Activated CD4-positive, alpha-beta T cell treated with anti-CD3 and anti-CD28 coated beads, Interleukin-2, amount 10 ng/mL, durations not matched to agents 7 days and 5 days (primary cell): ENCODE measurements at regions not wholly inside any gene's neighbourhood (a gene's known extent, or its start where the extent isn't known, plus 50 kb on each side); places are given as distances from the start of the nearest gene placed in this dataset.

ENCODE experiments used
- CTCF ChIA-PET: fragments of 350-600 bp; sonication (Branson Sonifier 250); formaldehyde crosslinking; loops from one replicate; lab custom pipeline; 2021; ENCODE audit warnings: antibody characterized with exemption; lab: Charles Lee
- POLR2A ChIA-PET: fragments of 350-600 bp; sonication (Branson Sonifier 250); formaldehyde crosslinking; loops from one replicate; lab custom pipeline; 2021; ENCODE audit warnings: antibody characterized with exemption; lab: Charles Lee
- DNase-seq: peaks from one replicate; pipeline ENCODE4 v3.0.0-alpha.2; 2020
- H3K27ac Mint-ChIP-seq: one replicate; pipeline ENCODE4 v1.8.0; 2021; ENCODE audit warnings: mild to moderate bottlenecking, moderate library complexity, mixed read lengths
- H3K27me3 Mint-ChIP-seq: one replicate; pipeline ENCODE4 v1.8.0; 2021; ENCODE audit warnings: mixed read lengths
- H3K36me3 Mint-ChIP-seq: one replicate; pipeline ENCODE4 v1.8.0; 2021; ENCODE audit warnings: low read depth, mixed read lengths
- H3K4me1 Mint-ChIP-seq: one replicate; pipeline ENCODE4 v1.8.0; 2021; ENCODE audit warnings: mixed read lengths
- H3K4me3 Mint-ChIP-seq: one replicate; pipeline ENCODE4 v1.8.0; 2021; ENCODE audit warnings: mild to moderate bottlenecking, moderate library complexity, mixed read lengths
- H3K9me3 Mint-ChIP-seq: one replicate; pipeline ENCODE4 v1.8.0; 2021; ENCODE audit warnings: mixed read lengths

DNA sequence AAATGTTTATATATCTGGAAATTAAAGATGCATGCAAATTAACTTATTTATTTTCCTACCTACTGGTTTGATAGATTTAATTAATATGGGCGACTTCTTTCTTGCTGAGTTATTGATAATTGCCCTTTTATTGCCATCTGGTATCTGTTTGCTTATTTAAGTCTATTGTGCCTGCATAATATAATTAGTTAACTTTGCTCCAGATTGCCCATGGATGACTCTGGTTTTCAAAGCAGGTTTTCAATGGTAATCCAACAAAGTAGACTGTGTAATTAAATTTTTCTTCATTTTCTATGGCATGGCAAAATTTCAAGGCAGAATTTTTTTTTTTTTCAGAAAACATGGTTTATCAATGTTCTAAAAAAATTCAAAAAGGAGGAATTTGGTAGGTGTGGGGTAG lies 1092.0 kb downstream of the GRIK2 start:
- Mint-ChIP-seq H3K27me3 (no peaks in the 10 kb centered on the region), H3K4me3 (no peak overlapping the region), H3K27ac (no peak overlapping the region), H3K4me1 (no peaks in the 10 kb centered on the region), H3K36me3 (no peaks in the 10 kb centered on the region), H3K9me3 (peaks cover 9% of the 10 kb centered on the region)
- POLR2A ChIA-PET: no interaction called here
- CTCF ChIA-PET: no interaction called here
- DNase-seq: no peak

DNA sequence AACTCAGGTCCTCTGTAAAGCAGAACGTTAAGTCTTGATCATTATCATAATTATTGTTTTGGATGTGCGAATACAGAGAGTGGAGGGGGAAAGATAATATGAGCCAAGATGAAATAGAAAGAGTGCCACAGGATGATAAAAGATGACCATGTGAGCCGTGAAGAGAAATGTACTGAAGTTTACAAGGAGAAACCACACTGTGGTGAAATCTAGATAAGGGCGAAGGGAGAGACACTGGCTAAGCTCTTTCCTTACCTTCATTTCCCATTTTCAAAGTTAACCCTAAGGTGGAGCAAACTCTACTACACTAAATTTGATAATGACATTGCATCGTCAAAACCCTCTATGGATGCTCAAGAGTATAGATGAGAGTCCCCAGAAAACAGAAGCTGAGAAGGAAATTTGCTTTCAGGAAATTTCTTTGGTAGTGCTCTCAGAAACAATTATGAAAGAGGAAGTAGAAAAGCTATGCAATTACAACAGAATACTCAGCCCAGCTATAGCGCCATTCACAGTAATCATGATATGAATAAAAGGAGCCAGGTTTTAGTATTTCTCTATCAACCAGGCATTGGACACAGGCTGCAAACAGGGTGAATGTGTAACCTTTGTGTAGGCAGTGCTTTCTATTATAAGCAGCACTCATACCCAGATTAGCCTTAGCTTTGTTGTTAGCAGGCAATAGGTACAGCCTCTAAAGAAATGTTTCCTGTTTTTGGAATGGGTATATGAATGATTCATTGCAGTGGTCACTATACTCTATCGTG lies 1080.7 kb downstream of the GRIK2 start:
- Mint-ChIP-seq H3K9me3 (no peaks in the 10 kb centered on the region), H3K4me1 (no peaks in the 10 kb centered on the region), H3K27me3 (no peaks in the 10 kb centered on the region), H3K4me3 (no peak overlapping the region), H3K36me3 (no peaks in the 10 kb centered on the region), H3K27ac (no peak overlapping the region)
- no peak for DNase-seq
- CTCF ChIA-PET: interaction anchor here (0.6 kb wide), 1 partner anchor 36 kb away, joined by 3 read pairs; no protein-coding TSS in a partner anchor
- POLR2A ChIA-PET: no interaction called here

DNA sequence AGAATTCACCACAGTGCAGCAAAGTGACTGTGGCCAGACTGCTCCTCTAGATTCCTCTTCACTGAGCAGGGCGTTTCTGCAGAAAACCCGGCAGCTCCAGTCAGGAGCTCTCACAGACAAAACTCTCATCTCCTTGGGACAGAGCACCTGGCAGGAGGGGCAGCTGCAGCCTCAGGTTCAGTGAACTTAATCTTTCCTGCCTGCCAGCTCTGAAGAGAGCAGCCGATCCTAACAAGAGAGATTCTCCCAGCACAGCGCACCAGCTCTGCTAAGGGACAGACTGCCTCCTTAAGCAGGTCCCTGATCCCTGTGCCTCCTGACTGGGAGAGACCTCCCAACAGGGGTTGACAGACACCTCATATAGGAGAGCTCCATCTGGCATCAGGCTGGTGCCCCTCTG lies 1065.5 kb downstream of the GRIK2 start:
- H3K27me3 Mint-ChIP-seq: no peaks in the 10 kb centered on the region
- H3K27ac Mint-ChIP-seq: no peak overlapping the region
- no peaks in the 10 kb centered on the region for H3K36me3 Mint-ChIP-seq
- no peak overlapping the region for H3K4me3 Mint-ChIP-seq
- POLR2A ChIA-PET: no interaction called here
- no peaks in the 10 kb centered on the region for H3K4me1 Mint-ChIP-seq
- CTCF ChIA-PET: no interaction called here
- peaks cover 2% of the 10 kb centered on the region for H3K9me3 Mint-ChIP-seq
- no peak for DNase-seq

DNA sequence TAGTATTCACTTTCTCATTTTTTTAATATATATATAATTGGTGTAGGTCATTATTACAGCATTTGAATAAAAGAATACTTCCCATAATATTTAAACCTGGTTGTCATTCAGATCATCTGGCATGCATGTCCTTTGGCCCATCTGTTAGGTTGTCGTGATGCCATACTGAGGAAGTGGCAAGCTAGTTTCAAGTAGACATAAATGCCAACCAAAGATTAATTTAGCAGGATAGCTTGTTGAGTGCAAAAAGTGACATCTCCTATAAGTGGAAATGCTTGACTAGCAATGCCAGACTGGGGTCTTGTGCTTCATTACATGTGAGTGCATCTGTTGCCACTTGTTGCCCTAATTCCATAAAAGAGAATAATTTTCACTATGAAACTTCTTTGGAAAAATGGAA lies 1044.7 kb downstream of the GRIK2 start:
- Mint-ChIP-seq H3K27ac (no peak overlapping the region), H3K36me3 (no peaks in the 10 kb centered on the region), H3K4me1 (no peaks in the 10 kb centered on the region), H3K27me3 (no peaks in the 10 kb centered on the region), H3K4me3 (no peak overlapping the region), H3K9me3 (no peaks in the 10 kb centered on the region)
- POLR2A ChIA-PET: no interaction called here
- CTCF ChIA-PET: no interaction called here
- DNase-seq: no peak

DNA sequence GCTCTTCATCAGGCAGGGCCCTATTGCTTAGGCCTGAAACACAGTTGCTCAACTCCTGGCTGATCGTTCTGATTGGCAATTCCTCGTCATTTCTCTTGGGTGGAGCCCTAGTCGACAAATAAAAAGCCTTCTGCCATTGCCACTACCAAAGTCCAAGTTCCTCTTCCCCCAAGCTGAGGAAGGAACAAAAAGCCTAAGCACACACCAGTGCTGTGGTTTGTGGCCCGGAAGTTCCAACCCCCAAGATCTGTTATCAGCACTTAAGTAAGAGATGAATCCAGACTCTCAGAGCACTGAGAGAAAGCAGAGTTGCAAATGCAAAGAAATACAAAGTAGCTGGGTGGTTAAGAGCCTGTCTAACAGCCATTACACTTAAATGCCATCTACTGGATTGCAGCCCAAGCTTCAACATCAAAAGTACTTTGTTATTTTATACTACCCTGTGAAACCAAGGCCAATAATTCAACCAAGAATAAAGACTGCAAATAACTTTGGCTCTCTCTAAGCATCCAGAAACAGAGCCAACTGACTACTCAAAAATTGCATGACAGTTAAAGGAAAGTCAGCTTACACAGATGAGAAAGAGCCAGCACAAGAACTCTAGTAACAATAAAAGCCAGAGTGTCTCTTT lies 1024.0 kb downstream of the GRIK2 start:
- no peak overlapping the region for H3K27ac Mint-ChIP-seq
- no peaks in the 10 kb centered on the region for H3K27me3 Mint-ChIP-seq
- no peak for DNase-seq
- H3K36me3 Mint-ChIP-seq: no peaks in the 10 kb centered on the region
- peaks cover 6% of the 10 kb centered on the region for H3K9me3 Mint-ChIP-seq
- H3K4me3 Mint-ChIP-seq: no peak overlapping the region
- POLR2A ChIA-PET: no interaction called here
- H3K4me1 Mint-ChIP-seq: peaks cover 3% of the 10 kb centered on the region
- CTCF ChIA-PET: no interaction called here

DNA sequence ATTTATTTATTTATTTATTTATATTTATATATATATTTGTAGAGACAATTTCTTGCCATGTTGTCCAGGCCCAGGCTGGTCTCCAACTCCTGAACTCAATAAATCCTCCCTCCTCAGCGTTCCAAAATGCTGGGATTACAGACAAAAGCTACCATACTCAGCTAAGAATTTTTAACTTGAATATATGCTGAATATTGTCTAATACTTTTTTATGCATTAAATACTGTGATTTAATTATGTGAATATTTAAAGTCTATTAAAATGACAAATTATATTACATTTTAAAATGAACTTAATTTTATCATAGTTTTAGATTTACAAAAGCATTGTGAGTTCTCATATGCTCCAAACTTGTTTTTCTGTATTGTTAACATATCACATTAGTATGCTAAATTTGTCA lies 1022.4 kb downstream of the GRIK2 start:
- peaks cover 3% of the 10 kb centered on the region for H3K4me1 Mint-ChIP-seq
- no peak overlapping the region for H3K27ac Mint-ChIP-seq
- H3K9me3 Mint-ChIP-seq: peaks cover 5% of the 10 kb centered on the region
- no peak for DNase-seq
- no peak overlapping the region for H3K4me3 Mint-ChIP-seq
- CTCF ChIA-PET: no interaction called here
- POLR2A ChIA-PET: no interaction called here
- no peaks in the 10 kb centered on the region for H3K36me3 Mint-ChIP-seq
- no peaks in the 10 kb centered on the region for H3K27me3 Mint-ChIP-seq

DNA sequence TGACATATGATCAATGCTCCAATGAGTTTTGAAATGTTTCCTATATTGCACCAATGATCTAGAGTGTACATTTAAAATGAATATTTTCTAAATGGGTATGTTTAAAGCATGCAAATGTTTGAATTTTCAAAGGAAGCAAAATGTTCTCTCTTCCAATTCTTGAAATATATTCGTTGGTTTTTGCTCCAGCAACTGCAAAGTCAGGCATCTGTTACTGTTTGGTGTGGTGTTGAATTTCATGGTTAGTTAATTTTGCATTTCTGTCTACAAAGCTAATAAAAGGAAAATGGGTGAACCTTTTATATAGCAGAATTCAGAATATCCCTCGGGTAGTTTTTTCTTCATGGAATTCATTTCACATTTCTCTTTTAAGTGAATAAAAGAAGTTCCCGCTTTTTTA lies 1018.3 kb downstream of the GRIK2 start:
- CTCF ChIA-PET: no interaction called here
- no peak overlapping the region for H3K27ac Mint-ChIP-seq
- H3K4me3 Mint-ChIP-seq: no peak overlapping the region
- no peaks in the 10 kb centered on the region for H3K4me1 Mint-ChIP-seq
- H3K36me3 Mint-ChIP-seq: no peaks in the 10 kb centered on the region
- no peak for DNase-seq
- peaks cover 3% of the 10 kb centered on the region for H3K9me3 Mint-ChIP-seq
- POLR2A ChIA-PET: no interaction called here
- H3K27me3 Mint-ChIP-seq: no peaks in the 10 kb centered on the region

DNA sequence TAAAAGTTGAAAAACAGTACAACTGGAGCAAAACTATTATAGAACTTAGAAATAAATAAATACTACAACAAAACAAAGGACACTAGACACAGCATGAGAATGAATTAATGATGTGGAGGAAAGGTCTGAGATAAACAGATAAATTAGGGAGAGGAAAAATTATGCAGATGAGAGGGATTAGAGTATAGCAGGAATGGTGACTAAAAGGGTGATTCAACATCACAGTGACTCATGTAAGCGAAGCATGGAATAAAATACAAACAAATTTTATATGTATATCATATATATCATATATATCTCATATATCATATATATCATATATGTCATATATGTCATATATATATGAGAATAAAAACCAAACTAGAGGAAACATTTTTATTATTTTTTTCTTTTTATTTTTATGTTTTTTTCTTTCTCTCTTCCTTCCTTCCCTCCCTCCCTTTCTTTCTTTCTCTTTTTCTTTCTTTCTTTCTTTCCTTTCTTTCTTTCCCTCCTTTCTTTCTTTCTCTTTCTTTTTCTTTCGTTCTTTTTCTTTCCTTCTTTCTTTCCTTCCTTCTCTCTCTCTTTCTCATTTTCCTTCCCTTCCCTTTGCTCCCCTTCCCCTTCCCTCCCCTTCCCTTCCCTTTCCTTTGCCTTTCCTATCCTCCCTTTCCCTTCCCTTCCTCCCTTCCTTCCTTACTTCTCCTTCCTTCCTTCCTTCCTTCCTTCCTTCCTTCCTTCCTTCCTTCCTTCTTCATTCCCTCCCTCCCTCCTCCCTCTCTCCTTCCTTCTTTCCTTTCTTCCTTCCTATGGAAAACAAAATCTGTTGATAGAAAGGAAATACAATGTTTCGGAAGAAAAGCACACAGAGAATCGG lies 1014.6 kb downstream of the GRIK2 start:
- POLR2A ChIA-PET: no interaction called here
- Mint-ChIP-seq H3K4me1 (no peaks in the 10 kb centered on the region), H3K9me3 (peaks cover 6% of the 10 kb centered on the region), H3K27me3 (no peaks in the 10 kb centered on the region), H3K36me3 (no peaks in the 10 kb centered on the region), H3K4me3 (no peak overlapping the region), H3K27ac (no peak overlapping the region)
- DNase-seq: no peak
- CTCF ChIA-PET: no interaction called here

DNA sequence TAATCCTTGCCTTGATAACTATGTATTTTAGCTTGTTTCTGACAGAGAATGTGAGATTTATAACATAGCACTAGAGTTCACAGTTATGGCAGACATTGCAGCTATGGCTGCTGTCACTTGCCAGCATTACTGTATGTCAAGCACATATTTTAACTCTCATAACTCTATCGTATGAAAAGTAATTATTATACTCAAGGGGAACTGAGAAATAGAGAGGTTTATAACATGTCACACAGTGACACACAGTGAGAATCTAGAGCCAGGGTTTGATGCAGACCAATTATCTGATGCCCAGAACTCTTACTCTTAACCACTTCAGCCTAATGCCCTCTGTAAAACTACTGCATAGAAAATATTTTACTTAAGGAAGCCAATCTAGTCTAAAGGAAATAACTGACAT lies 1012.4 kb downstream of the GRIK2 start:
- no peak for DNase-seq
- no peaks in the 10 kb centered on the region for H3K36me3 Mint-ChIP-seq
- peaks cover 4% of the 10 kb centered on the region for H3K9me3 Mint-ChIP-seq
- CTCF ChIA-PET: no interaction called here
- no peak overlapping the region for H3K27ac Mint-ChIP-seq
- no peaks in the 10 kb centered on the region for H3K27me3 Mint-ChIP-seq
- H3K4me1 Mint-ChIP-seq: no peaks in the 10 kb centered on the region
- H3K4me3 Mint-ChIP-seq: no peak overlapping the region
- POLR2A ChIA-PET: no interaction called here

DNA sequence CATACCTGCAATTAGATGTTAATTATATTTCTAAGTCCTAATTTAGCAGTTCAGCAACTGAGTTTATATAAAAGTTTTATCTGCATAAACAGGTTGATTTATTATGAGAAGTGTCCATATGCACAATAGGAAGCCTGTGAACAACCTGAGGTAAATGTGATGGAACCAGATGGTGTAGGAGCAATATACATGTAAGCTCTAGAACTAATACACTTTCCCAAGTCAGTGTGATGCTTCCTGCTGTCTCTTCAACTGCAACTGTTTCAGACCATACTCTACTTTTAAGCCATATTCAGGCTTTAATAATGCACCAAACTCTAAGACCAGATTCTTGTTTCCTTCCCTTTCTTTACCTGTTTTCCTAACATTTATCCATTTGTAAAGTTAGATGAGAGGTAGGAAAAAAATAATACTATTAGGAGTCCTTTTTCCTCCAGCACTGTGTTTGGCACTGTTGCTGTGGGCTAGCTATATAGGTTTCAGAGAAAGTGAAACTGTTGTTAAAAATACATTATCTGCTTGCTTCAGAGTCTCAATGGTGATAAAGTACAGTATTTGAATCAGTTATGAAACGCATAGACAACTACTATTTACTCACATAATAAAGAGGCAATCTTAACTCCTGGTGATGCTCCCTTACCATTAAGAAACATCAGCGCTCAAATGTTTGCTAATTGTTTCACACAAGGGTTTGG lies 1009.3 kb downstream of the GRIK2 start:
- ChIA-PET POLR2A (no interaction called here), CTCF (no interaction called here)
- peaks cover 4% of the 10 kb centered on the region for H3K9me3 Mint-ChIP-seq
- DNase-seq: no peak
- H3K27me3 Mint-ChIP-seq: no peaks in the 10 kb centered on the region
- H3K4me3 Mint-ChIP-seq: no peak overlapping the region
- H3K36me3 Mint-ChIP-seq: no peaks in the 10 kb centered on the region
- H3K4me1 Mint-ChIP-seq: no peaks in the 10 kb centered on the region
- no peak overlapping the region for H3K27ac Mint-ChIP-seq

DNA sequence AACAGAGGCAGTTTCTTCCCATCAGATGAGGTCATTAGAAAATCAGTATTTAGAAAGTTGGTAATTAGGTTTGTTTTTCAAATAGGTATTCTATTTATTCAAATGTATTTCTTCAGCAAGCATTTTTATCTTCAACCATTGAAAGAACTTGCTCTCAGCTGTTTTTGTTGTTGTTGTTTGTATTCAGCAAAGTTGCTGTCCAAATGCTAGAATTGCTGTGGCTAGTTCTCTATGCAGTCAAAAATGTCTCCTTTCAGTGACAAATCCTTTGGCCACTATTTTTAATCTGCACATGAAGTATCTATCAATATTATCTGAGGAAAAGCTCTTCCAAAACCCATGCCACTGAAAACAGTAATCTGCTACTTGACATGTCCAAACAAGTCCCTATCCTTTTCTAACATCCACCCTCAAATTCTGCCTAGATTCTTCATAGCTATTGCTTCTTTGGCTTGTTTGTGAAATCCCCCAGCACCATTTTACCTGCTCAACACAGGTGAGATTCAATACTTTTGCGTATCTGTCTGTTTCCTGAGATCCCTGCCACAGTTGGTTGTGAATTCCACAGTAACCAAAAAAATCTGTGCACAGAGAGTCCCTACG lies 1005.4 kb downstream of the GRIK2 start:
- Mint-ChIP-seq H3K27ac (no peak overlapping the region), H3K9me3 (peaks cover 1% of the 10 kb centered on the region), H3K27me3 (no peaks in the 10 kb centered on the region), H3K4me3 (no peak overlapping the region), H3K36me3 (no peaks in the 10 kb centered on the region), H3K4me1 (no peaks in the 10 kb centered on the region)
- POLR2A ChIA-PET: no interaction called here
- no peak for DNase-seq
- CTCF ChIA-PET: no interaction called here

DNA sequence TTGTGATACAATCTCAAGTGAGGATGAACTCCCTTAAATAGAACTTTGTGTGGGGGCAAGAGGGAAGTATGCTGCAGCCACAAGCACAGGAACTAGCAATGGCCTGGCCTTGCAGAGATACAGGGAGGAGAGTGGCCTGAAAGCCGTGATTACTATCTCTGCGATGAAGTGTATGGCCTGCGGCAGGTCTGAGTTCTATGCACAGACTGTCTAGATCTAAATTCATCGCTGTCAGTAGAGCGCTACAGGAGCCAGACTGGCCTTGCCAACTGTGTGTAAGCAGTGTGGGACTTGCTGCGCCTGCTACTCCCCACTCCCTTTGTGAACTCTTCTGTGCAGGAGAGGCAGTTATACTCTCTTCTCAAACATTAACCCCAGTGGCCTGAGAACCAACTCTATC lies 997.0 kb downstream of the GRIK2 start:
- ChIA-PET CTCF (no interaction called here), POLR2A (no interaction called here)
- Mint-ChIP-seq H3K9me3 (peaks cover 9% of the 10 kb centered on the region), H3K27me3 (no peaks in the 10 kb centered on the region), H3K36me3 (no peaks in the 10 kb centered on the region), H3K27ac (no peak overlapping the region), H3K4me1 (no peaks in the 10 kb centered on the region), H3K4me3 (no peak overlapping the region)
- DNase-seq: no peak
